GM12892 (cell line): ENCODE measurements at regions not wholly inside any gene's neighbourhood (a gene's known extent, or its start where the extent isn't known, plus 50 kb on each side); places are given as distances from the start of the nearest gene placed in this dataset.

ENCODE experiments used
- POLR2A ChIP-seq: IDR thresholded peaks from 2 replicates; pipeline ENCODE4 v1.6.1; 2011; ENCODE audit warnings: low read depth, low read length, control low read depth
- TAF1 ChIP-seq: IDR thresholded peaks from 2 replicates; pipeline ENCODE4 v1.6.1; 2011; ENCODE audit warnings: low read depth, mild to moderate bottlenecking, control low read depth, low read length, borderline replicate concordance

DNA sequence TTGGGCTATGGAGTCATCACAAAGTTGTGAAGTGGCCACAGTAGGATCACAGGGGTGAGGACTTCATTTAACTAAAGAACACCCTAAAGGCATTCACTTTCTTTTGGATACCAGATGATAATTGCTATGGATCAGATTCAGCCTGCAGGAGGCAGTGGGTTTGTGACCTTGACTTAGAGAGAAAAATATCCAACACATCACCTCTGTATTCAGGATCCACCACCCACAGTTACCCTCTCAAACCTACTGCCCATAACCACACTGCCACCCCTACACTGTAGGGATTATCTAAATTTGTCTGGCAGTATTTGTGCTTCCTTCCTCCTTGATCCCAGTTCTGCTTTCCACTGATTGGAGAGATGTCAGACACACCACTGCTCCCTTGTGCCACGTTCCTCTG lies 269.4 kb downstream of the MYCN start:
- TF ChIP-seq POLR2A, result no peak
- no peak for TF ChIP-seq TAF1
